Islet precursor cell (in vitro differentiated cells): ENCODE measurements at regions not wholly inside any gene's neighbourhood (a gene's known extent, or its start where the extent isn't known, plus 50 kb on each side); places are given as distances from the start of the nearest gene placed in this dataset.
A peak's percentile ranks its signal among the peaks of the same experiment; 100 is the strongest.
"Not testable (repeated sequence)": the region's sequence is repeated elsewhere in the genome, so short reads cannot be mapped to it uniquely, and the experiment has no call there.

Experiments
- DNase-seq: peaks from one replicate; pipeline ENCODE4 v3.0.0-alpha.2; 2018

- DNase-seq: no peak
Measured at GRCh38 chr12:93219947-93220346, 157.8 kb upstream of the NUDT4 start.

GRCh38 chr12:93221841-93222240 is 155.9 kb upstream of the NUDT4 start:
- no peak for DNase-seq

DNA sequence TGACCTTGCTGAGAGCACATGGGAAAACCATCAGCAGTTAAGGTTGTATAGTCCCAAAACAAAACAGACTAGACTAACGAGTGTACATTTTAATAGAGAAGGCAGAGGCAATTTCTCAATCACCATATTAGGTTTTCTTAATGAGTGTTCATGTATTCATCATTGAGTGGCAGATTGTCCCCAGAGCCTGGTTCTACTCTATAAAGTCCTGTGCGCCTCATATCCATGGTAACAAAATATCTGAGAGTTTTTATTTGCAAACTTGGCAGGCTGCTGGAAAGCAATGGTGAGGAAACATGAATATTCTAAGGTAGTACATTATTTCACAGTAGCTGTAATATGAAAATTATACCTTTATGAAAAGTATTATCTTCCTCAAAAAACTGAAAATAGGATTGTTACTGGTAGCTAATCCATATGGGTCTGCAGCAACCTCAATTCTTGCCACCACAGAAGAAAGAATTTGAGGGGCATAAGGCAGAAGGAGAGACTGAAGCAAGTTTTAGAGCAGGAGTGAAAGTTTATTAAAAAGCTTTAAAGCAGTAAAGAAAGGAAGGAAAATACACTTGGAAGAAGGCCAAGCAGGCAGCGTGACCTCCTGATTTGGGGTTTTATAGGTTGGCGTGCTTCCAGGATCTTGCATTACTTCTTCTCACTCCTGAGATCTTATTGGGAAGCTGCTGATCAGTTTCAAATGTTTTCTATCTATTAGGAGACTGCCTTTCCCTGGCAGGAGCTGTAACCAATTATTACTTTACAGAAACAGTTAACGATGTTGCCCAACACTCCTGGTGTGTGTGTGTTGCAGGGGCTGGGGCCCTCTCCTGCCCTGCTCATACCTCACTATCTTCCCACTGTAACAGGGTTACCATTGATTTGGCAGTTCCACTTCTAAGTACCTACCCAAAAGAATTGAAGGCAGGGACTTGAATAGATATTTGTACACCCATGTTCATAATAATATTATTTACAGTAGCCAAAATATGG is 154.0 kb upstream of the NUDT4 start:
- no peak for DNase-seq

- no peak for DNase-seq
Measured at GRCh38 chr12:93225094-93225493, 152.6 kb upstream of the NUDT4 start.

- DNase-seq: no peak
Measured at GRCh38 chr12:93226361-93226760, 151.4 kb upstream of the NUDT4 start.

- no peak for DNase-seq
Measured at GRCh38 chr12:93229494-93230325, 148.0 kb upstream of the NUDT4 start.

DNA sequence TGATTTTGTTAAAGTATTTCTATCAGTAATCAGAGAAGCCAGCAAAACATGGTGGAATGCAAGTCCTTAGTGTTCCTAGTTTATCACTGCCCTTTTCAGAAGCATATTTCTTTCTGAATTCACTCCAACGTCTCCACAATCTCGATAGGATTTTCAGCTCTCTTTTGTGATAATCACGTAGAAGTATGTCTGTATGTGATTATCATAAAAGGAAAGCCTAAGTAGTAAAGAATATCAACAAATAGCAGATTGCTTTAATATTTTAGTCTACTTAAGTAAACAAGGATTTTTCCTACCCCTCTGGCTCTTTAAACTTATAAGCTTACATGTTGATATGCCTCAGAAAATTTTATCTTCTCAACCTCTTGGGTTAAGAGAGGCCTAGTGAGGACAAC is 147.4 kb upstream of the NUDT4 start:
- DNase-seq: no peak

DNA sequence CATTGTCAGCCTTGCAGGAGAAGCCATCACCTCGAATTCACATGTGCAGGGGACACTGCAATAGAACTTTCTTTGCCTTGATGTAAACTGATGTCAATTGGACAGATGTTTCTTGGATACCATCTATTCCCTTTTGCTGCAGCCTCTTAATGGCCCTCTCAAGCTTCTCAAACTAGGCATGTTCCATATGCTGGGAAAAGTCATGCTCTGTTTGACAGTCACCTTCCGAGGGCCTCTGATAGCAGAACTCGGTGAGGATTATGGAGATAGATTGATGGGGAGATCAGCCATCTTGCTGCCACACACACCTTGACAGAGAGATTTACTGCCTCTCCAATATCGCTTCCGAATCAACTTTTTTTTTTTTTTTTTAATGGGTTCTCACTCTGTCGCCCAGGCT is 145.8 kb upstream of the NUDT4 start:
- DNase-seq: no peak

DNA sequence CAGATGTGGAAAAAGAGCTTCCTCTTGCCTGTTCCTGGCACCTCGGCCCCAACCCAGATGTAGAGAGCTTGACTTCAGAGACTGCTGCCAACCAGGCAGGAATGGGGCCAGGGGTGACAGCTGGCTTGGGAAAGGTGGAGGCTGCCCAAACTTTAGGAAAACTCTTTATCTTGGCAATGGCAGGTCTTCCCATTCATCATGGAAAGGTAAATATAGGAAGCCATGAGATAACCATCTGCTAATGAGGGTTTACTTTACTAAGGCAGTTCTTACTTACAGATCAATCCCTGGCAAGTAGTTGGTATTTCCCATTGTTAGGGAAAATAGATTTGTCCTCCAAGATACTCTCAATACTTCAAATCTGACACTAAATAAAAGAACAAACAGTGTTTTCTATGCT is 143.1 kb upstream of the NUDT4 start:
- no peak for DNase-seq

- DNase-seq: no peak
Measured at GRCh38 chr12:93235881-93236280, 141.8 kb upstream of the NUDT4 start.

- no peak for DNase-seq
Measured at GRCh38 chr12:93237235-93237915, 140.3 kb upstream of the NUDT4 start.

DNA sequence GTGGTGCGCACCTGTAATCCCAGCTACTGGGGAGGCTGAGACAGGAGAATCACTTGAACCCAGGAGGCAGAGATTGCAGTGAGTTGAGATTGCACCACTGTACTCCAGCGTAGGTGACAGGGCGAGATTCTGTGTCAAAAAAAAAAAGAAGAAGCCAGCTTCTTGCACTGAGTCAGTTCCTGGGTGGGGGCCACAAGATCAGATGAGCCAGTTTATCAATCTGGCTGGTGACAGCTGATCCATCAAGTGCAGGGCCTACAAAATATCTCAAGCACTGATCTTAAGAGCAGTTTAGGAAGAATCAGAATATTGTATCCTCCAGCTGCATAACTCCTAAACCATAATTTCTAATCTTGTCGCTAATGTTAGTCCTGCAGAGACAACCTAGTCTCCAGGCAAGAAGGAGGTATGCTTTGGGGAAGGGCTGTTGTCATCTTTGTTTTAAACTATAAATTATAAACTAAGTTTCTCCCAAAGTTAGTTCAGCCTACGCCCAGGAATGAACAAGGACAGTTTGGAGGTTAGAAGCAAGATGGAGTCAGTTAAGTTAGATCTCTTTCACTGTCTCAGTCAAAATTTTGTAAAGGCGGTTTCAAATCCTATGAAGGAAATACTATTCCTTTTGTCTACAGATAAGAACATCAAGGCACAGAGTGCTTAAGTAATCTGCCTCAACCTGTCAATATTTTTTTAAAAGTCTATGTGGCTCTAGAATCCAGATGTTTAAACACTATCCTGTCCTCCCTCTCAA is 139.0 kb upstream of the NUDT4 start:
- not testable (repeated sequence) for DNase-seq

DNA sequence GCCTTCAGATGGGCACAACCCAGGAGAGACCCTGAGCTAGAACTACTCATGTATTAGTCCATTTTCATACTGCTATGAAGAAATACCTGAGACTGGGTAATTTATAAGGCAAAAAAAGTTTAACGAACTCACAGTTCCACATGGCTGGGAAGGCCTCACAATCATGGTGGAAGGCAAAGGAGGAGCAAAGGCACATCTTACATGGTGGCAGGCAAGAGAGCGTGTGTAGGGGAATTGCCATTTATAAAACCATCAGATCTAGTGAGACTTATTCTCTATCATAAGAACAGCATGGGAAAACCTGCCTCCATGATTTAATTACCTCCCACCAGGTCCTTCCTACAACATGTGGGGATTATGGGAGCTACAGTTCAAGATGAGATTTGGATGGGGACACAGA is 137.9 kb upstream of the NUDT4 start:
- not testable (repeated sequence) for DNase-seq

DNA sequence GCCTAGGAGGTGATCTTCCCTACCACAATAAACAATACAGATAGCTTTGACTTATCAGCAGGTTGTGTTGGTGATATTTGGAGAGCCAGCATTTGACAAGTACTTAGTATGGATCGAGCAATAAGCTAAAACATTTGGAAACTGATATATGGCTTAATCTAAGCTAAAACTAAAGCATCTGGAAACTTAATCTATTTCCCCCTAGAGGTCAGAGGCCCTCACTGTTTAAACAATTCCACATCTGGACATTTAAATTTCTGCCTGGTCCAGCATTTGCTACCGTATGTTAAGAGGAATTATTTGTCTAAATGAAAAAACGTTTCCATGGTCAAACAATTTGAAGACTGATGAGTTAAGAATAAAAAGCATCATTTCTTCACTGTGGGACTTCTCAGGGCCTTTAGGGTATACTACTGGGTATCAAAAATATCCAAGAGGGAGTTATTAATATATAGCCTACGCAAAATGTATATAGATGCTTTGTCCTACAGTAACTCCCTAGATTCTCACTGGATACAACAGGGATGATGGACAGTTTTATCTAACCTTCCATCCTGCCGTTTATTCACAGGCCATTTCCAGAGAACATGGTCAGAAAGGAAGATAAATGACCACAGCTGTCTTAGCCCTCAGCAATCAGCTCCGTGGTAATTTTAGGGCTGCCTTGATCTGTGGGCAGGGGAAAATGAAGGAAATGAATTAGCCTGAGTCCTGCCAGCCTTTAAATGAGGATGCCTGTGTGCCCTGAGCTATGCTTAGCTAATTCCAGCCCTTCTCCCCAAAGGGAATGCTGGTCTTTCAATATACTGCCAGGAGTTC is 135.4 kb upstream of the NUDT4 start:
- no peak for DNase-seq

- DNase-seq: no peak
Measured at GRCh38 chr12:93243382-93243688, 134.4 kb upstream of the NUDT4 start.

- DNase-seq: no peak
Measured at GRCh38 chr12:93243689-93244513, 133.8 kb upstream of the NUDT4 start.

- peak; percentile 4 for DNase-seq
Measured at GRCh38 chr12:93244514-93245077, 133.1 kb upstream of the NUDT4 start.

- peak; percentile 24 for DNase-seq
Measured at GRCh38 chr12:93245543-93245942, 132.2 kb upstream of the NUDT4 start.

GRCh38 chr12:93247313-93247991 is 130.3 kb upstream of the NUDT4 start:
- no peak for DNase-seq

DNA sequence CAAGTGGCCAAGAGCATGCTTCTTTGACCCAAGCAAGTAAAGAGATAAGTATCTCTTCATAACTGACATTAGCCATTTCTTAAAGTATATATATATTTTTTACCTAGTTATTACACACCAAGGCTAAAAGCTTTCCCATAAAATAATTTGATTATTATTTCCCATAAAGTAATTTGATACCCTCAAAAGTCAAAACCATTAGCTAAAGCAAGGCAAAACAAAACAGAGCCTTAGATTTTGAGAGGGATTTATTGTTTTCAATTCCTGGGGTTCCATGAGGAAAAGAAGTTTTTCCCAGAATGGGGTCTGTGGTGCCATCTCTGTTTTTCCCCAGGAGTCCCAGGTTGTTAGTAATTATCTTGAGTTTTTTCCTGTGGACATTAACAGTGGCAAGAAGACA is 125.5 kb upstream of the NUDT4 start:
- no peak for DNase-seq
